ENCODE measurements at regions not wholly inside any gene's neighbourhood (a gene's known extent, or its start where the extent isn't known, plus 50 kb on each side); places are given as distances from the start of the nearest gene placed in this dataset.

GRCh38 chr4:1490654-1491327 is 84.5 kb upstream of the NKX1-1 start:
- H3K9ac ChIP-seq (ENCODE audit: low read depth, low read length), result no peak overlapping the region
- no peaks in the 10 kb centered on the region for H3K4me1 ChIP-seq (ENCODE audit: insufficient read depth, low read length)
- H3K9me3 ChIP-seq (ENCODE audit: insufficient read depth, low read length, severe bottlenecking), result peaks cover 12% of the 10 kb centered on the region
- DNase-seq (no peak), ATAC-seq (ENCODE audit: insufficient read depth, low read depth) (no peak)
- no peaks in the 10 kb centered on the region for H4K20me1 ChIP-seq (ENCODE audit: insufficient read depth, low read length)
- H3K27me3 ChIP-seq (ENCODE audit: insufficient read depth, low read length, poor library complexity), result no peaks in the 10 kb centered on the region
- no peak overlapping the region for H3K4me3 ChIP-seq (ENCODE audit: low read depth in 1 of 2, low read length in 2 of 2)
- no peaks in the 10 kb centered on the region for H3K36me3 ChIP-seq (ENCODE audit: insufficient read depth, low read length)
- no peaks in the 10 kb centered on the region for H3K79me2 ChIP-seq (ENCODE audit: insufficient read depth, low read length)
- H3K27ac ChIP-seq (ENCODE audit: low read length), result no peak overlapping the region
- TF ChIP-seq EZH2 (IDR thresholded peaks at IDR 0.05; ENCODE audit: borderline replicate concordance, low read depth, low read length, severe bottlenecking) (no peak), CTCF (IDR thresholded peaks at IDR 0.05; ENCODE audit: borderline replicate concordance, extremely low read depth, low read length, poor library complexity, severe bottlenecking) (no peak)
- no peak overlapping the region for H3K4me2 ChIP-seq (ENCODE audit: insufficient read depth, low read length)
- H2AFZ ChIP-seq (ENCODE audit: low read depth, low read length), result no peak overlapping the region

- no peaks in the 10 kb centered on the region for H4K20me1 ChIP-seq (ENCODE audit: insufficient read depth, low read length)
- no peak for ATAC-seq (ENCODE audit: insufficient read depth, low read depth)
- H3K4me1 ChIP-seq (ENCODE audit: insufficient read depth, low read length), result no peaks in the 10 kb centered on the region
- no peak overlapping the region for H3K4me2 ChIP-seq (ENCODE audit: insufficient read depth, low read length)
- H3K79me2 ChIP-seq (ENCODE audit: insufficient read depth, low read length), result no peaks in the 10 kb centered on the region
- no peaks in the 10 kb centered on the region for H3K36me3 ChIP-seq (ENCODE audit: insufficient read depth, low read length)
- no peak for TF ChIP-seq CTCF (IDR thresholded peaks at IDR 0.05; ENCODE audit: borderline replicate concordance, extremely low read depth, low read length, poor library complexity, severe bottlenecking)
- TF ChIP-seq EZH2 (IDR thresholded peaks at IDR 0.05; ENCODE audit: borderline replicate concordance, low read depth, low read length, severe bottlenecking), result no peak
- H3K27me3 ChIP-seq (ENCODE audit: insufficient read depth, low read length, poor library complexity), result no peaks in the 10 kb centered on the region
- no peak overlapping the region for H2AFZ ChIP-seq (ENCODE audit: low read depth, low read length)
- no peak overlapping the region for H3K27ac ChIP-seq (ENCODE audit: low read length)
- peaks cover 17% of the 10 kb centered on the region for H3K9me3 ChIP-seq (ENCODE audit: insufficient read depth, low read length, severe bottlenecking)
- no peak overlapping the region for H3K4me3 ChIP-seq (ENCODE audit: low read depth in 1 of 2, low read length in 2 of 2)
- DNase-seq, result no peak
- H3K9ac ChIP-seq (ENCODE audit: low read depth, low read length), result no peak overlapping the region
These were observed 83.9 kb upstream of the NKX1-1 start for GRCh38 chr4:1490011-1490653.

- no peaks in the 10 kb centered on the region for H3K4me1 ChIP-seq (ENCODE audit: insufficient read depth, low read length)
- no peak overlapping the region for H2AFZ ChIP-seq (ENCODE audit: low read depth, low read length)
- no peak overlapping the region for H3K4me2 ChIP-seq (ENCODE audit: insufficient read depth, low read length)
- H3K27ac ChIP-seq (ENCODE audit: low read length), result no peak overlapping the region
- H3K9me3 ChIP-seq (ENCODE audit: insufficient read depth, low read length, severe bottlenecking), result peaks cover 17% of the 10 kb centered on the region
- no peaks in the 10 kb centered on the region for H4K20me1 ChIP-seq (ENCODE audit: insufficient read depth, low read length)
- no peak for TF ChIP-seq CTCF (IDR thresholded peaks at IDR 0.05; ENCODE audit: borderline replicate concordance, extremely low read depth, low read length, poor library complexity, severe bottlenecking)
- no peak for TF ChIP-seq EZH2 (IDR thresholded peaks at IDR 0.05; ENCODE audit: borderline replicate concordance, low read depth, low read length, severe bottlenecking)
- no peaks in the 10 kb centered on the region for H3K36me3 ChIP-seq (ENCODE audit: insufficient read depth, low read length)
- H3K4me3 ChIP-seq (ENCODE audit: low read depth in 1 of 2, low read length in 2 of 2), result no peak overlapping the region
- H3K79me2 ChIP-seq (ENCODE audit: insufficient read depth, low read length), result no peaks in the 10 kb centered on the region
- no peak overlapping the region for H3K9ac ChIP-seq (ENCODE audit: low read depth, low read length)
- no peak for DNase-seq
- ATAC-seq (ENCODE audit: insufficient read depth, low read depth), result no peak
- no peaks in the 10 kb centered on the region for H3K27me3 ChIP-seq (ENCODE audit: insufficient read depth, low read length, poor library complexity)
These were observed 83.4 kb upstream of the NKX1-1 start for GRCh38 chr4:1489639-1489995.
